ENCODE measurements at regions not wholly inside any gene's neighbourhood (a gene's known extent, or its start where the extent isn't known, plus 50 kb on each side); places are given as distances from the start of the nearest gene placed in this dataset.

- no peak for TF ChIP-seq CTCF (IDR thresholded peaks at IDR 0.05; ENCODE audit: low read depth, low read length, poor library complexity, severe bottlenecking)
- no peak for TF ChIP-seq EZH2phosphoT487 (IDR thresholded peaks at IDR 0.05; ENCODE audit: borderline replicate concordance, low read length)
These were observed 469.1 kb downstream of the GBA3 start for GRCh38 chr4:23161787-23162186.
